GM23248 (cell line): ENCODE measurements at regions not wholly inside any gene's neighbourhood (a gene's known extent, or its start where the extent isn't known, plus 50 kb on each side); places are given as distances from the start of the nearest gene placed in this dataset.

Experiments used
- EZH2 ChIP-seq: fragments of 200-600 bp; sonication (generic); IDR thresholded peaks from 2 replicates; pipeline ENCODE4 v1.6.1; 2018; ENCODE audit warnings: antibody characterized with exemption, mild to moderate bottlenecking; ENCODE audit not compliant: insufficient read depth, poor library complexity, severe bottlenecking
- EZH2phosphoT487 ChIP-seq: fragments of 200-600 bp; sonication (generic); IDR thresholded peaks from 2 replicates; pipeline ENCODE4 v1.6.1; 2018; ENCODE audit warnings: antibody characterized with exemption, moderate library complexity, mild to moderate bottlenecking, low read depth; ENCODE audit not compliant: insufficient read depth

GRCh38 chr4:14614840-14615239 is 387.4 kb upstream of the CPEB2 start:
- TF ChIP-seq EZH2 (no peak), EZH2phosphoT487 (no peak)
